GM20000 (cell line): ENCODE measurements at regions not wholly inside any gene's neighbourhood (a gene's known extent, or its start where the extent isn't known, plus 50 kb on each side); places are given as distances from the start of the nearest gene placed in this dataset.

Experiments used
- DNase-seq: peaks from one replicate; pipeline ENCODE4 v3.0.0; 2012; ENCODE audit warnings: low spot score
- CTCF ChIP-seq: IDR thresholded peaks from 2 replicates; pipeline ENCODE4 v1.5.1; 2012; ENCODE audit warnings: mild to moderate bottlenecking, control low read depth; ENCODE audit errors: extremely low read depth, missing control alignments

DNA sequence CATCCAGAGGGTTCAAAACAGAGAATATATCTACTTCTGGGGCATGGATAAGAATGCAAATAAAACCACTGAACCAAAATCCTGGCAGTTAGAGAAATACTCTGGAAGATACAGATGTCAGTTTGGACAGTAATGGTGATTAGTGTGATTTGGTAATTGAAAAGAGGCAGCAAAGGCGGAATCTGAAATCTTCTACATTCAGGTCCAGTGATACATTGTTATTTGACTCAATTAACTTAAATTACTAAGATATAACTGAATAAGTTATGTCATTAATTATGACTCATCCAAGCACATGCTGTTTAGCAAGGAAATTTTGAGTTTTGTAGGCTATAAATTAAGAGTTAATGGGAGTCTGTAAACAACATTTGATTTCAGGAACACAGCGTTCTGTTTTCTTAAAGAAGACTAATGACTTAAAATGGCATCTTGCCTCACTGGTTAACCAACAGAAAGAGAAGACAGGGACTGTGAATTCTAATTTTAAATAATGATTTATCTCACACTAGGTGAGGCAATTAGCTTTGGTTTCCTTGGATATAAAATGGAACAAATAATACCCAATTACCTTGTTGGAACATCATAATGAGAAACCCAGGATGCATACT, 937.1 kb downstream of the PDHA2 start:
- TF ChIP-seq CTCF, result no peak
- DNase-seq, result no peak

DNA sequence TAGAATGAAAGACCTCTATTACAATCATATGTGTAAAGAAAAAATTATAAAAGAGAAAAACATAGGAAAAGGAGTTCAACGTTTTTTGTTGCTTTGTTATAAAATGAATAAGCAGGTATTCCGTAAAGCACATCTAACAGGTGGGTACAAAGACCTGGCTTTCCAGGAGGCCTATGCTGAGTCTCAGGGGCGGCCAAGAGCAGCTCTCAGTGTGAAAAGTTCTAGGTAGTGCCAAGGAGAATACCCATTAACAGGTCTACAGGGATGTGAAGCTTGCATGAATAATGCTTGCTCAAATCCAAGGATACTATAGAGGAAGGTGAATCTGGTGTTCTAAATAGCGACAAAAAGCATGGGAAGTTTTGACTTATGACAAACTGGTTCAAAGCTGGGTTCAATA, 944.4 kb downstream of the PDHA2 start:
- no peak for DNase-seq
- no peak for TF ChIP-seq CTCF

DNA sequence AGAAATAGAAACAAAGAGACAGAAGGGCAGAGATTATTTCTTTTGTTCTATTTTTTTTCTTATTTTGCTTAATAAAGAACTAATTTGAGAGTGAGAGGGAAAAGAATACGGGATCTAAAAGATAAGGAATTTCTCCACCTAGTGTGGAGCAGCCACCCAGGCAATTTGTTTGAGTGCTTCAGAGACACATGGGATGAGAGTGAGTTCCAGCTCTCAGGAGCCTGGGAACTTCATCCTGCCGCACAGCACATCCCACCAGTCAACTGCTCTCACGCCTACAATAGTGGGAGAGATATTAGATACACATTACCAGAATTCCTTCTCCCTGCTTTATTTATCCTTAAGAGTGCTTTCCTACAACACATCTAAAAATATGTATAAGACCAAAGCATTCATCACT, 946.4 kb downstream of the PDHA2 start:
- TF ChIP-seq CTCF, result no peak
- DNase-seq, result no peak

DNA sequence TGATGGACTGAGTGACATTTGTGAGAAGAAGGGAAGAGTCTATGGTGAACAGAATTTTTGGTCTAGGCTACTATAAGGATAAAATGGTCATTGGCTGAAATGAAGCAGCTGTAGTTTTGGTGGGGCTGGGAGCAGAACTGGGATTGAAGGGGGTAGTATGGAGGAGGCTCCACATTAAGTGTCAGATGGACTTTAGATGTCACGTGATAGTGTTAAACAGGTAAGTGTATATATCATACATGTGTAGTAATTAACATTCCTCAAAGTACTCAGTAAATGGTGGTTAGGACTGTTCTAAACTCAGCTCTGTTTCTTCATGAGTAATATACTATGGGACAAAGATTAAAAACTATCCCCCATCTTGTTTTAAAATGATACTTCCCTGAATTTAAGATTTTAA, 947.9 kb downstream of the PDHA2 start:
- DNase-seq, result no peak

GRCh38 chr4:96809563-96809962, 969.7 kb downstream of the PDHA2 start:
- no peak for DNase-seq
- TF ChIP-seq CTCF, result no peak

More for the DNA sequence above, 947.9 kb downstream of the PDHA2 start:
- no peak for TF ChIP-seq CTCF

- no peak for TF ChIP-seq CTCF
Observed at GRCh38 chr4:96827086-96827485, 987.2 kb downstream of the PDHA2 start.

DNA sequence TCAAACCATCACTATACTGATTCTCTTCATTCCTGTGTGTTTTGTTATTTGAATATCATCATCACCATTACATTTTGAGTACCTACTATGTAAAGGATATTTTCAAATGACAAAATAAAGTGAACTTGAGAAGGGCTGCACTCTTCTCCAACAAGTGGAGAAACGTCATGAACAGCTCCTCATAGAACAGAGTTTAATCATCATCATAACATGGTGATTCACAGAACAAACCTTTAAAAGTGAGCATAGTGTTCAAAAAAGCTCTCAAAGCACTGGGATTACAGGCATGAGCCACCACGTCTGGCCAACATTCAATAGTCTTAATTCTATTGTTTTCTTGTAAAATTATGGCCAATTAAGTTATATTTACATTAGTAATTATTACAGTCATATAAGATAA, 993.9 kb downstream of the PDHA2 start:
- no peak for TF ChIP-seq CTCF
- DNase-seq, result no peak

More at GRCh38 chr4:96827086-96827485, 987.2 kb downstream of the PDHA2 start:
- no peak for DNase-seq

DNA sequence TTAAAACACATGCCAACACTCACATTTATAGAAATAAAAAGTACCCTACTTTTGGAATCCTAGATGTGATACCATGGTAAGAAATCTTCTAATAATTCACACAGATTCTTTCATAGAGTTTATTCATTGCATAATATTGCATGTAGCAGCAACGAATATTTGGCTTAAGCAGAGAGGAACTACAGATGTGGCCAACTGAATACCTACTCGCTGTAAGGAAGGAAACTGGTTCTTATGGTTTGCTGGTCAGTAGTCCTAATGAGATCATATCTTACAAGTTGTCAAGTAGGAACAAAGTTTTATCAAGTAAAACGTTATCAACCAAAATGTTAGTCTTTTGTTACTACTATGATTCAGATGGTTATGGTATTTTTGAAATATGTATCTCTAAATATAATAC, 996.1 kb downstream of the PDHA2 start:
- TF ChIP-seq CTCF, result no peak
- DNase-seq, result no peak
